Psoas muscle (tissue), 7 donors: ENCODE measurements at regions not wholly inside any gene's neighbourhood (a gene's known extent, or its start where the extent isn't known, plus 50 kb on each side); places are given as distances from the start of the nearest gene placed in this dataset.

Experiments
- ATAC-seq, 4 donors: fragments of 200-7000 bp; cut with Tn5 transposase; one replicate each; pipeline ENCODE4 v1.9.1; 2020; ENCODE audit warnings: moderate library complexity in 3 of 4, mild to moderate bottlenecking in 2 of 4
- DNase-seq, 2 donors: peaks; one replicate each; pipeline ENCODE4 v3.0.0-alpha.2; 2020
- H3K27ac ChIP-seq: fragments of 200-600 bp; one replicate; pipeline ENCODE4 v1.8.0; 2022
- H3K27me3 ChIP-seq, 3 donors: fragments of 200-600 bp in 1 of 3; one replicate each; pipeline versions ENCODE4 v1.6.1 to v1.8.0; 2013 to 2022; ENCODE audit warnings: low read length in 2 of 3, mild to moderate bottlenecking in 2 of 3, moderate library complexity in 1 of 3; ENCODE audit not compliant: insufficient read depth in 3 of 3
- H3K36me3 ChIP-seq, 2 donors: fragments of 200-600 bp in 1 of 2; one replicate each; pipeline versions ENCODE4 v1.6.1 to v1.8.0; 2013 to 2022; ENCODE audit warnings: low read depth in 1 of 2, mild to moderate bottlenecking in 1 of 2, moderate library complexity in 1 of 2; ENCODE audit not compliant: insufficient read depth in 1 of 2
- H3K4me1 ChIP-seq: fragments of 200-600 bp; one replicate; pipeline ENCODE4 v1.8.0; 2022
- H3K4me3 ChIP-seq: fragments of 200-600 bp; one replicate; pipeline ENCODE4 v1.8.0; 2022; ENCODE audit warnings: mild to moderate bottlenecking
- H3K9me3 ChIP-seq: fragments of 200-600 bp; one replicate; pipeline ENCODE4 v1.8.0; 2022
- CTCF ChIP-seq: fragments of 200-600 bp; IDR thresholded peaks from one replicate; pipeline ENCODE4 v1.8.0; 2022; ENCODE audit warnings: antibody characterized with exemption
- WGBS, 3 donors: extraction: QIAGEN DNeasy Blood & Tissue Kit; methylation state at CpG; one replicate each; pipeline versions ENCODE4 v1.1.6 to v1.1.7; 2013; 5-methylcytosine and 5-hydroxymethylcytosine counted together
- intact Hi-C, 2 donors: fragments of 100-400 bp; cut with DNase I; formaldehyde crosslinking; loops; one replicate each; pipeline versions ENCODE4 v1.11.0 to v1.14.2; 2022
- donor health status: healthy with polysubstance abuse.
- donor health status: DM: no; HTN: no; CAD: no; lungs with moderate emphysema.
- donor health status: Bipolar disorder and iron deficiency.
- donor health status: healthy.
- donor health status: DM: yes; HTN: yes; CAD: no.
- donor health status: DM: no; HTN: no; CAD: no.
- donor health status: DM: yes; HTN: yes; CAD: no.

DNA sequence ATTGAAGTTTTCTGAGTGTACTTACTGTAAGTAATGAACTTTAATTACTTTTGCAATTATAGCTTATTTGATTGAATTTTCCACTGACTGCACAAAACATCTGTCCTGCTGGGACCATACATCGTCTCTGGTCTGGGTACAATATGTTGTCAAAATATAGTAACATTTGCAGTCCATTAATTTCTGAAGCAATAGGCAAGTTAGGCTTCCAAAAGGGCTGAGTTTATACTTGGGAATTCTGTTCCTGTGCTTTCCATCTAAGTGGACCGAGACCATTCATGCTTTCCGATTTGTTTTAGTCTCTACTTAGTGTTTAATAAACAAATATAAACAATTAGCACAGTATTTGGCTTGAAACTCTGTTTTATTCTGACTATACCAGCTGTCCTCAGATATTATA lies 139.3 kb downstream of the RFPL4B start:
- TF ChIP-seq CTCF = no peak
- Histone ChIP-seq H3K4me3 (no peak overlapping the region), H3K36me3 (no peaks in the 10 kb centered on the region), H3K27me3 (no peaks in the 10 kb centered on the region), H3K27ac (no peak overlapping the region), H3K9me3 (no peaks in the 10 kb centered on the region), H3K4me1 (no peaks in the 10 kb centered on the region)
- no peak for DNase-seq
- intact Hi-C loops = no loop called here
- 53 to 66% (median 57%) methylated on average over 3 of the region's 3 CpGs for WGBS, 3 donors
- no peak for ATAC-seq

- intact Hi-C loops = no loop called here
Observed at GRCh38 chr6:112488238-112488637, 141.1 kb downstream of the RFPL4B start.

DNA sequence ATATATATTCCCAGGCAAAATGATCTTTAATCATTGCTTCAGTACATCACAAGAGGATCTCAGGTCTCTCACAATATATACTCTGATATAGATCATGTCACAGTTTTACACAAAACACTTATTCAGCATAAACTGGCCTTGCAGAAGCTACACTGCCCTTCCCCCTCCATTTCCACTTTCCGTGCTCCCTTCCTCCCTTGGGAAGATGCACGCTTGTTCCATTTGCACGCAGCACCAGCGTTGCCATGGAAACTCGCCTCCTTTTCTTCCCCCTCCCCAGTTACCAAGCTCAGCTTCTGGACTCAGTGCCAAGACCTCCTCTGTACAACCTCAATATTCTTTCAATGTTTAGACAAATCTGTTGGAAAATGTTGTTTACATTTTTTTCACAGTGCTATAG lies 154.6 kb downstream of the RFPL4B start:
- H3K9me3 ChIP-seq = no peaks in the 10 kb centered on the region
- no peaks in the 10 kb centered on the region for H3K36me3 ChIP-seq
- H3K27ac ChIP-seq = no peak overlapping the region
- intact Hi-C loops = no loop called here
- no peaks in the 10 kb centered on the region for H3K27me3 ChIP-seq
- ATAC-seq (no peak), DNase-seq (peak in 1 of 2 donors; percentile 55)
- TF ChIP-seq CTCF = no peak
- no peaks in the 10 kb centered on the region for H3K4me1 ChIP-seq
- no peak overlapping the region for H3K4me3 ChIP-seq
- WGBS, 3 donors = 37 to 55% (median 52%) methylated on average over 5 of the region's 5 CpGs

More at GRCh38 chr6:112488238-112488637, 141.1 kb downstream of the RFPL4B start:
- Histone ChIP-seq H3K36me3 (no peaks in the 10 kb centered on the region), H3K9me3 (no peaks in the 10 kb centered on the region), H3K4me3 (no peak overlapping the region), H3K27me3 (no peaks in the 10 kb centered on the region), H3K4me1 (no peaks in the 10 kb centered on the region), H3K27ac (no peak overlapping the region)
- 78 to 83% (median 79%) methylated on average over 2 of the region's 2 CpGs for WGBS, 3 donors
- ATAC-seq (no peak), DNase-seq (no peak)
- no peak for TF ChIP-seq CTCF

- intact Hi-C loops = no loop called here
- no peaks in the 10 kb centered on the region for H3K4me1 ChIP-seq
- WGBS, 3 donors = 47 to 61% (median 54%) methylated on average over 7 of the region's 7 CpGs
- ATAC-seq = no peak
- H3K9me3 ChIP-seq = no peaks in the 10 kb centered on the region
- no peak for DNase-seq
- H3K4me3 ChIP-seq = no peak overlapping the region
- H3K36me3 ChIP-seq = no peaks in the 10 kb centered on the region
- no peaks in the 10 kb centered on the region for H3K27me3 ChIP-seq
- no peak for TF ChIP-seq CTCF
- no peak overlapping the region for H3K27ac ChIP-seq
Observed at GRCh38 chr6:112502351-112503090, 155.4 kb downstream of the RFPL4B start.

- Histone ChIP-seq H3K27ac (no peak overlapping the region), H3K4me1 (no peaks in the 10 kb centered on the region), H3K27me3 (no peaks in the 10 kb centered on the region), H3K4me3 (no peak overlapping the region), H3K9me3 (no peaks in the 10 kb centered on the region), H3K36me3 (no peaks in the 10 kb centered on the region)
- no peak for DNase-seq
- ATAC-seq = no peak
- WGBS, 3 donors = 16 to 28% (median 26%) methylated on average over 6 of the region's 6 CpGs
- no peak for TF ChIP-seq CTCF
- intact Hi-C loops = no loop called here
Observed at GRCh38 chr6:112503091-112503596, 156.0 kb downstream of the RFPL4B start.
